ENCODE measurements at regions not wholly inside any gene's neighbourhood (a gene's known extent, or its start where the extent isn't known, plus 50 kb on each side); places are given as distances from the start of the nearest gene placed in this dataset.

GRCh38 chr6:23410439-23410838, 715.6 kb upstream of the NRSN1 start:
- Histone ChIP-seq H3K4me3 (ENCODE audit: low read depth, low read length) (no peak overlapping the region), H3K36me3 (ENCODE audit: control insufficient read depth, insufficient read depth, low read length) (no peaks in the 10 kb centered on the region), H3K4me1 (ENCODE audit: control insufficient read depth, insufficient read depth, low read length) (0 out of 2 replicates have a peak, but pooled peaks cover 4% of the 10 kb centered on the region), H3K9ac (ENCODE audit: low read length) (no peak overlapping the region), H3K9me3 (ENCODE audit: control insufficient read depth, insufficient read depth, low read depth, low read length) (no peaks in the 10 kb centered on the region), H3K27ac (ENCODE audit: low read depth, low read length) (no peak overlapping the region), H3K27me3 (ENCODE audit: control insufficient read depth, insufficient read depth, low read length) (no peaks in the 10 kb centered on the region)

GRCh38 chr6:23412770-23413169, 713.2 kb upstream of the NRSN1 start:
- H3K9me3 ChIP-seq (ENCODE audit: control insufficient read depth, insufficient read depth, low read depth, low read length) = no peaks in the 10 kb centered on the region
- H3K9ac ChIP-seq (ENCODE audit: low read length) = no peak overlapping the region
- H3K27me3 ChIP-seq (ENCODE audit: control insufficient read depth, insufficient read depth, low read length) = no peaks in the 10 kb centered on the region
- H3K4me1 ChIP-seq (ENCODE audit: control insufficient read depth, insufficient read depth, low read length) = 0 out of 2 replicates have a peak, but pooled peaks cover 4% of the 10 kb centered on the region
- no peaks in the 10 kb centered on the region for H3K36me3 ChIP-seq (ENCODE audit: control insufficient read depth, insufficient read depth, low read length)
- no peak overlapping the region for H3K4me3 ChIP-seq (ENCODE audit: low read depth, low read length)
- H3K27ac ChIP-seq (ENCODE audit: low read depth, low read length) = no peak overlapping the region

GRCh38 chr6:23413327-23414050, 712.5 kb upstream of the NRSN1 start:
- H3K36me3 ChIP-seq (ENCODE audit: control insufficient read depth, insufficient read depth, low read length) = no peaks in the 10 kb centered on the region
- no peak overlapping the region for H3K27ac ChIP-seq (ENCODE audit: low read depth, low read length)
- no peaks in the 10 kb centered on the region for H3K27me3 ChIP-seq (ENCODE audit: control insufficient read depth, insufficient read depth, low read length)
- 0 out of 2 replicates have a peak, but pooled peaks cover 4% of the 10 kb centered on the region for H3K4me1 ChIP-seq (ENCODE audit: control insufficient read depth, insufficient read depth, low read length)
- no peak overlapping the region for H3K4me3 ChIP-seq (ENCODE audit: low read depth, low read length)
- no peak overlapping the region for H3K9ac ChIP-seq (ENCODE audit: low read length)
- no peaks in the 10 kb centered on the region for H3K9me3 ChIP-seq (ENCODE audit: control insufficient read depth, insufficient read depth, low read depth, low read length)

GRCh38 chr6:23414051-23414445, 712.0 kb upstream of the NRSN1 start:
- 0 out of 2 replicates have a peak, but pooled peaks cover 4% of the 10 kb centered on the region for H3K4me1 ChIP-seq (ENCODE audit: control insufficient read depth, insufficient read depth, low read length)
- H3K36me3 ChIP-seq (ENCODE audit: control insufficient read depth, insufficient read depth, low read length) = no peaks in the 10 kb centered on the region
- H3K9ac ChIP-seq (ENCODE audit: low read length) = no peak overlapping the region
- H3K27ac ChIP-seq (ENCODE audit: low read depth, low read length) = no peak overlapping the region
- no peaks in the 10 kb centered on the region for H3K27me3 ChIP-seq (ENCODE audit: control insufficient read depth, insufficient read depth, low read length)
- no peaks in the 10 kb centered on the region for H3K9me3 ChIP-seq (ENCODE audit: control insufficient read depth, insufficient read depth, low read depth, low read length)
- H3K4me3 ChIP-seq (ENCODE audit: low read depth, low read length) = no peak overlapping the region

GRCh38 chr6:23414922-23415321, 711.1 kb upstream of the NRSN1 start:
- Histone ChIP-seq H3K36me3 (ENCODE audit: control insufficient read depth, insufficient read depth, low read length) (no peaks in the 10 kb centered on the region), H3K4me1 (ENCODE audit: control insufficient read depth, insufficient read depth, low read length) (0 out of 2 replicates have a peak, but pooled peaks cover 4% of the 10 kb centered on the region), H3K9me3 (ENCODE audit: control insufficient read depth, insufficient read depth, low read depth, low read length) (no peaks in the 10 kb centered on the region), H3K4me3 (ENCODE audit: low read depth, low read length) (no peak overlapping the region), H3K27ac (ENCODE audit: low read depth, low read length) (no peak overlapping the region), H3K9ac (ENCODE audit: low read length) (no peak overlapping the region), H3K27me3 (ENCODE audit: control insufficient read depth, insufficient read depth, low read length) (no peaks in the 10 kb centered on the region)

GRCh38 chr6:23415819-23416427, 710.1 kb upstream of the NRSN1 start:
- Histone ChIP-seq H3K4me3 (ENCODE audit: low read depth, low read length) (no peak overlapping the region), H3K9ac (ENCODE audit: low read length) (no peak overlapping the region), H3K36me3 (ENCODE audit: control insufficient read depth, insufficient read depth, low read length) (no peaks in the 10 kb centered on the region), H3K27me3 (ENCODE audit: control insufficient read depth, insufficient read depth, low read length) (no peaks in the 10 kb centered on the region), H3K9me3 (ENCODE audit: control insufficient read depth, insufficient read depth, low read depth, low read length) (no peaks in the 10 kb centered on the region), H3K27ac (ENCODE audit: low read depth, low read length) (no peak overlapping the region), H3K4me1 (ENCODE audit: control insufficient read depth, insufficient read depth, low read length) (0 out of 2 replicates have a peak, but pooled peaks cover 4% of the 10 kb centered on the region)

- Histone ChIP-seq H3K9me3 (ENCODE audit: control insufficient read depth, insufficient read depth, low read depth, low read length) (peaks cover 4% of the 10 kb centered on the region; the same call in 1 of the 2 replicates), H3K4me1 (ENCODE audit: control insufficient read depth, insufficient read depth, low read length) (0 out of 2 replicates have a peak, but pooled peaks cover 4% of the 10 kb centered on the region), H3K27me3 (ENCODE audit: control insufficient read depth, insufficient read depth, low read length) (no peaks in the 10 kb centered on the region), H3K9ac (ENCODE audit: low read length) (no peak overlapping the region), H3K27ac (ENCODE audit: low read depth, low read length) (no peak overlapping the region), H3K4me3 (ENCODE audit: low read depth, low read length) (no peak overlapping the region), H3K36me3 (ENCODE audit: control insufficient read depth, insufficient read depth, low read length) (no peaks in the 10 kb centered on the region)
Measured at GRCh38 chr6:23417133-23417532, 708.9 kb upstream of the NRSN1 start.

GRCh38 chr6:23418095-23418494, 707.9 kb upstream of the NRSN1 start:
- H3K4me3 ChIP-seq (ENCODE audit: low read depth, low read length) = no peak overlapping the region

GRCh38 chr6:23419046-23419445, 707.0 kb upstream of the NRSN1 start:
- Histone ChIP-seq H3K9me3 (ENCODE audit: control insufficient read depth, insufficient read depth, low read depth, low read length) (peaks cover 4% of the 10 kb centered on the region; the same call in 1 of the 2 replicates), H3K27ac (ENCODE audit: low read depth, low read length) (no peak overlapping the region), H3K9ac (ENCODE audit: low read length) (no peak overlapping the region), H3K36me3 (ENCODE audit: control insufficient read depth, insufficient read depth, low read length) (no peaks in the 10 kb centered on the region), H3K27me3 (ENCODE audit: control insufficient read depth, insufficient read depth, low read length) (no peaks in the 10 kb centered on the region), H3K4me1 (ENCODE audit: control insufficient read depth, insufficient read depth, low read length) (no peaks in the 10 kb centered on the region), H3K4me3 (ENCODE audit: low read depth, low read length) (no peak overlapping the region)

More at GRCh38 chr6:23418095-23418494, 707.9 kb upstream of the NRSN1 start:
- peaks cover 4% of the 10 kb centered on the region; the same call in 1 of the 2 replicates for H3K9me3 ChIP-seq (ENCODE audit: control insufficient read depth, insufficient read depth, low read depth, low read length)
- H3K4me1 ChIP-seq (ENCODE audit: control insufficient read depth, insufficient read depth, low read length) = 0 out of 2 replicates have a peak, but pooled peaks cover 4% of the 10 kb centered on the region
- H3K36me3 ChIP-seq (ENCODE audit: control insufficient read depth, insufficient read depth, low read length) = no peaks in the 10 kb centered on the region
- H3K9ac ChIP-seq (ENCODE audit: low read length) = no peak overlapping the region
- H3K27ac ChIP-seq (ENCODE audit: low read depth, low read length) = no peak overlapping the region
- no peaks in the 10 kb centered on the region for H3K27me3 ChIP-seq (ENCODE audit: control insufficient read depth, insufficient read depth, low read length)

- Histone ChIP-seq H3K9me3 (ENCODE audit: control insufficient read depth, insufficient read depth, low read depth, low read length) (peaks cover 4% of the 10 kb centered on the region; the same call in 1 of the 2 replicates), H3K36me3 (ENCODE audit: control insufficient read depth, insufficient read depth, low read length) (no peaks in the 10 kb centered on the region), H3K27me3 (ENCODE audit: control insufficient read depth, insufficient read depth, low read length) (no peaks in the 10 kb centered on the region), H3K4me1 (ENCODE audit: control insufficient read depth, insufficient read depth, low read length) (no peaks in the 10 kb centered on the region), H3K27ac (ENCODE audit: low read depth, low read length) (no peak overlapping the region), H3K9ac (ENCODE audit: low read length) (no peak overlapping the region), H3K4me3 (ENCODE audit: low read depth, low read length) (no peak overlapping the region)
Measured at GRCh38 chr6:23420659-23421350, 705.2 kb upstream of the NRSN1 start.

- H3K9me3 ChIP-seq (ENCODE audit: control insufficient read depth, insufficient read depth, low read depth, low read length) = peaks cover 4% of the 10 kb centered on the region; the same call in 1 of the 2 replicates
- no peaks in the 10 kb centered on the region for H3K36me3 ChIP-seq (ENCODE audit: control insufficient read depth, insufficient read depth, low read length)
- H3K27ac ChIP-seq (ENCODE audit: low read depth, low read length) = no peak overlapping the region
- no peak overlapping the region for H3K9ac ChIP-seq (ENCODE audit: low read length)
- no peaks in the 10 kb centered on the region for H3K27me3 ChIP-seq (ENCODE audit: control insufficient read depth, insufficient read depth, low read length)
- H3K4me3 ChIP-seq (ENCODE audit: low read depth, low read length) = no peak overlapping the region
- no peaks in the 10 kb centered on the region for H3K4me1 ChIP-seq (ENCODE audit: control insufficient read depth, insufficient read depth, low read length)
Measured at GRCh38 chr6:23424584-23424983, 701.4 kb upstream of the NRSN1 start.

Measured in HUES6 (cell line).